ENCODE measurements at regions not wholly inside any gene's neighbourhood (a gene's known extent, or its start where the extent isn't known, plus 50 kb on each side); places are given as distances from the start of the nearest gene placed in this dataset.
A peak's percentile ranks its signal among the peaks of the same experiment; 100 is the strongest.
"Not testable (repeated sequence)": the region's sequence is repeated elsewhere in the genome, so short reads cannot be mapped to it uniquely, and the experiment has no call there.

DNA sequence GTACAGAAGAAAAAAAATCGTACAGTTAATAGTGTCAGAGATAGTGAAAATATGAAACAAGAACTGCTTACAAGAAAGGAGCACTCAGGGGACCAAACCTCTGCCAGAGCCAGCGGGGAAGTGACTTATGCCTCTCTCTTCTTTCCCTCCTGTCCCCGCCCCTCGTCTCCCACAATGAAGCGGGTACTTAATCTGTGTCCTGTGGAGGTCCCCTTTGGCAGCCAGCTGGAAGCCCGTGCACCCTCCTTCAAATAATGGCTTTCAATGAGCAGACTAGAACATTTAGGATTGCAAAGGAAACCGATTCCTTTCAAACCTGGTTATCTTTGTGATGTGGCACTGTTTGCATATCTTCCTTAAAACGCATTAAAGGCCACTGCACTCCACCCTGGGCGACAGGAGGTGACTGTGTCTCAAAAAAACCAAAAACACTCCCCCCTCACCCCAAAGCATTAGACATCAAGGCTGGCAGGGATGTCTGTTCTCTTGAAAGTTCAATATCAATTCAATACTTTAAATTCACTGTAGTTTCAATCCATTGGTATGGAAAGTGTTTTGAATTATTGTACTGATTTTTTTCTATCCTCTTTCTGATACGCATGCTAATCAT is 51.7 kb downstream of the PPIAL4C start:
- not testable (repeated sequence) for DNase-seq

DNA sequence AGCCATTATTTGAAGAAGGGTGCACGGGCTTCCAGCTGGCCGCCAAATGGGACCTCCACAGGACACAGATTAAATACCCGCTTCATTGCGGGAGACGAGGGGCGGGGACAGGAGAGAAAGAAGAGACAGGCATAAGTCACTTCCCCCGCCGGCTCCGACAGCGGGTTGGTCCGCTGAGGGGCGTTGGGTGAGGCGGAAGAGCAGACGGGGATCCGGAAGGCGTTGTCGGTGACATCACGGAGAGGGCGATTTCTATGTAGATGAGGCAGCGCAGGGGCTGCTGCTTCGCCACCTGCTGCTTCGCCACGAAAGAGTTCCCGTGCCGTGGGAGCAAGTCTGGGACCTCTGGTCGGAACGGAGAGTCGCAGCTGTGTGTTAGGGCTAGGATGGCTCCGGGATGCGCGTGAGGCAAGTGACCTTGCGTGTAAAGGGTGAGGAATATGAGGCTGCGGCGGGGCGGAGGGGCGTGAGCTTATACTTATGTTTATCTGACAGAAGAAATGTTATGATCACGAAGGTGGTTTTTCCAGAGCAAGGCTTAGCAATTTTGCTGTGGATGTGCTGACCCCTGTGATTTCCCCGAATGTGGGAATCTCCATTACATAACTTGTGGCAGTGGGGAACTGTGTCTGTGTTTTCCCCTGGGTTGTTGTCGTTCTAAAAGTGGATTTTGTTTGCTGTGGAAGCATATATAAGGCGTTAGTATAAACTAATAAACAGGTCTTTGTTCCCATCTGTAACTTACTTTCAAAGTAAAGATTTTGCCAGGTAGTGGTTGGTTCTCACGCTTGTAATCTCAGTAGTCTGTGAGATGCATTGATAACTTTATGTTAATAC is 52.9 kb downstream of the PPIAL4C start:
- DNase-seq: peak; percentile 84

DNA sequence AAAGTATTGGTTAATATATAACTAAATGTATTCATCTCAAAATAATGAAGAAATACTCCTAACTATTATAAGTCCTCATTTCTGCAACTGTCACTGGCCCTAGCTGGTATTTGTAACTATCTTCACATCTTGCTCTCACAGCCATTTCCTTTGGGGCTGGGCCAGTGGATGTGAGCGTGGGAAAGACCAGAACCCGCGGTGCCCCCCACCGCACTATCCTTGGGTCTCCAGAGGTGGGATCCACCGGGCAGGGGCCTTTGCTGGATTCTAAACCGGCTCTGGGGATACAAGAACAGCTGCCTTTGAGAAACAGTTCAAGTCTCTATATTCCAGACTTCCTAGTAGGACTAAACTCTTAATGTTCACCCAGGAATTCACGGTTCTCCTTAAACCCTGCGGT is 54.8 kb downstream of the PPIAL4C start:
- not testable (repeated sequence) for DNase-seq

DNA sequence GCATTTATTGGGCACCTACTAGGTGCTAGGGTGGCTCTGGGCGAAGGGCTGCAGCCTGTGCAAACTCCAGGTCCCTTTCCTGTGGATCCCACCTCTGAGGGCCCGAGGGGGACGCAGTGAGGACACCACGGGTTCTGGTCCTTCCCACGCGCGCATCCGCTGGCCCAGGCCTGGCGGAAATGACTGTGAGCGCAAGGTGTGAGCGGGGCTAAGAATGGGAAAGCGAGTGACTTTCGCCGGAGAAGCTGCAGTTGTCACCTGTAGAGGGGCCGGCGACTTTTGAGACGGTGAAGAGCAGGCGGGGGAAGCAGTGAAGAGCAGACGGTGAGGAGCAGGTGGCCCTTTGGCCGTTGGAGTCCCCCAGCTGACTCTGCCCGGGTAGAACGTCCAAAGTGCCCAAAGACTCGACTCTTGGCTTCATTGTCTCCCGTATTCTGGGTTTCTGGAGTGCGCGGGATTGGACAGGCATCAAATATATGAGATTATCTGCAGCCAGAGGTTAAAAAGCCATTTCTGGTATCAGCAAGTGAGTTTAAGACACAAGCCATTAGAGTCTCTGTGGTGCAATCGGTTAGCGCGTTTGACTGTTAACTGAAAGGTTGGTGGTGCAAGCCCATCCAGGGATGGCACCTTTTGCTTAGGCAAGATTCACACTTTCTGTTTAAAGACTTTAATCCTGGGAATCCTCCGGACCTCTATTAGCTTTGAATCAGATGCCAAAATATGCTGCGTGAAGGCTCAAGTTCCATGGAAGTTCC is 55.4 kb downstream of the PPIAL4C start:
- DNase-seq: not testable (repeated sequence)

DNA sequence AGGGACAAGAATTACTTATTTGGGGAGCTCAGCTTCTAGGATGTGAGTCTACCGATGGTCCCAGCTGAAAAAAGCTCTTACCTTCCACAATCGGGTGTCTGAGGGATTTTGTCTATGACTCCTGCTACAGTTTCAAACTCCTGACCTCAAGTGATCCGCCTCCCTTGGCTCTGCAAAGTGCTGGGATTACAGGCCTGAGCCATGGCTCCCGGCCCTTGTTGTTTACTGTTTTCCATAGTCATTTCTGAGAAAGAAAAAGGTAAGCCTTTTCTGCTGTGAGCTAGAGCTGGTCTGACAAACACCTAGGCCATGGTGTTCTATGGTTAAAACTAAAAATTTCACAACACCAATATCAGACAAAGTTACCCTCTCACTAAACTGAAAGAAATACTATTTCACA is 57.5 kb downstream of the PPIAL4C start:
- DNase-seq: not testable (repeated sequence)

DNA sequence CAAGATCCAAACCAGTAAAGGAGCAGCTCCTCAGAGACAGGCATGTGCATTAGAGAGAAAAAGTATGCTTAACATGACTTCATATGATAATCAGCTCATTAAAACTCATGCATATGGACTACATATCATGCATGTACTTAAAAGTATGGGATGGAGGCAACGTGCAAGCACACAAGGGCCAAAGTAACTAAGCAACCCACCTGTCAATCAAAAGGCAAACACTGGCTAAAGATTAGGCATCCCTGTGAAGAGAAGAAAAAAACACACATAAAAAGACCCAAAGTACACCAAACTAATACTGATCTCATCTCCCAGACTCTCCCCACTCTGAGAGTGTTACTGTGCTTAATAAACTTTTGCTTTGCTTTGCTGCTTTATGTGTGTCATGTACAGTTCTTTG is 61.2 kb downstream of the PPIAL4C start:
- DNase-seq: not testable (repeated sequence)

DNA sequence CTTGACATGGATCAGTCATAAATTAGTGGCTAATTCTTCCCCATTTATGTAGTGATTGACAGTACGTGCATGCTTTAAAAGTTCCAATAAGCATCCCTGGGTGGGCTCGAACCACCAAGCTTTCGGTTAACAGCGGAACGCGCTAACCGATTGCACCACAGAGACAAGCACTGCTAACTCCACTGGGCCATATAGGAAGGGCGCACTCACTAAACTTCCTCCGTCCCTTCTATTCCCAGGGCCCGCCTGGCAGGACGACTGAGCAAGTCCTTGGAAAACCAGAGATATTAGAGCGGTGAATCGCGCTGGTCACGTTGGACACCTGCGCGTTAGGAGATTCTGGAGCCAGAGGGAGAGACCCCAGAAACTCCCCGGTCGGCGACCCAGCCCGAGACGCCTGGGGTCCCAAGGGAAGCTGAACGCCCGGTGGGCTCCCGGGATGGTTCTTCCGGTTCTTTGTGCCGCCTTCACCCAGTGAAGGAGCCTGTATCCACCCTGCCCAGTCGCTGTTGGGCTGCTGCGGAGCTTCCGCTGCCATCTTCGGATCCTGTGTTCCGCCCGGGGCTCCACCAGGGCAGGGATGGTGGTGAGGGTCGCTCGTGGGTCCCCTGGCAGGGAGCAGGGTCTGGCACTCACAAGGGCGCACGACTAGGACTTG is 62.8 kb downstream of the PPIAL4C start:
- DNase-seq: not testable (repeated sequence)

DNA sequence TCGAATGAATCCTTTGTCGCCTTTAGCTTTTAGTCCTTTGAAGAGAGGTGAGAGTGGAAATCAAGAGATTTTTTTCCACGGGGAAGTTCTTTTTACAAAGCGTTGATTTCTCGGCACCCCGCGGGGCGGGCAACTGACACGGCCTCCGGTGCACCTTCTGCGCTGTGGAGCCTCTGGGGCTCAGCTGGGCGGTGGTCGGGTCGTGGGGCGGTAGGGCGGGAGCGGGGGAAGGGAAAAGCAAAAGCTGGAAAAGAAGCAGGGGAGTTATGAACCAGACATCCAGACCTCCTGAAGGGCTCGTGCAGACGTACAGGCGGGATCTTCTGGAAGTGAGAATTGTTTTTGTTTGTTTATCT is 63.3 kb downstream of the PPIAL4C start:
- DNase-seq: not testable (repeated sequence)

DNA sequence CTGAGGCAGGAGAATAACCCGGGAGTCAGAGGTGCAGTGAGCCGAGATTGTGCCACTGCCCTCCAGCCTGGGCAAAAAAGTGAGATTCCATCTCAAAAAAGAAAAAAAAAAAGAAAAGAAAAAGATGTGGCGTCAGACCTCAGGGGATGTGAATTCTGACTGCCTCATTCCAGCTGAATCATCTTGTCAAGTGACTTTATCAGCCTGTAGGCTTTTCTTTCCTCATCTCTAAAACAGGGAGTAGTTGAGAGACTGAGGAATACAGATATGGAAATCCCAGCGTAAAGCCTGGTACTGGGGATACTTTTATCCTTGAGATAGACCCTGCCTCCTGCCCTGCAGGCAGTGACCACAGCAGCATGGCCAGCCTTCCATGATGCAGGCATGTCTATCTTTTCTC is 74.1 kb downstream of the PPIAL4C start:
- not testable (repeated sequence) for DNase-seq

DNA sequence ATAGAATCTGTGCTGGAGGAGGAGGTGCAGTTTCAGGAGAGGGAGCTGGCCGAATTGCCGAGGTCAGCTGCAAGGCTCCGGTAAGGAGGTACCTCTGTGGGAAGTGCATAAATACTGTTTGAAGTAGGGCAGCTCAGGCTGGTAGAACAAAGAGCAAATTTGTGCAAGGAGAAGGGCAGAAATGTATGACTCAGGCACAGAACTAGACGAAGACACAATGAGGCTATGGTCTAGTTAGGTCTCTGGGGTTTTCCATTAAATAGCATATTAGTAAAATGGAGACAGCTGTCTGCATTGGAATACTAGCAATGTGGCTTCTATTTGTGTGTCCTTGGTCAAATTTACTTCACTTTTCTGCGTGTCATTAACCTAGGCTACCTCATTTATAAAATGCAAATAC is 74.5 kb downstream of the PPIAL4C start:
- DNase-seq: not testable (repeated sequence)

DNA sequence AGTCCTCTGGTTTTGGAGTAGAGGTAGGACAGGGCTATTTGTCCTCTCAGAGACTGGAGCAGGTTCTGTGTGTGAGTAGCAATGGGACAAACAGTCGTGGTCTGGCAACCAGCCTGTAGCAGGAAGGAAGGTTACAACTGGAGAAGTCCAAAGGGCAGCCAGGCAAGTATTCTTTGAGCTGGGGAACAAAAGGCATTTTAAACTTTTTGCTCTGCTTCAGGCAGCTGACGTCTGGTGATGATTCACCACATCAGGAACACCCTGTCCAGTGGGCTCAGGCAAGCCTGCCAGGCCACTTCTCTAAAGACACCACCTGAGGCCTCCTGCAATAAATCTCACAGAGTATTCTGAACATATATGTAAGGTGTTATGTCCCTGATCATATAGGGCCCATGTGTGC is 81.0 kb downstream of the PPIAL4C start:
- not testable (repeated sequence) for DNase-seq

DNA sequence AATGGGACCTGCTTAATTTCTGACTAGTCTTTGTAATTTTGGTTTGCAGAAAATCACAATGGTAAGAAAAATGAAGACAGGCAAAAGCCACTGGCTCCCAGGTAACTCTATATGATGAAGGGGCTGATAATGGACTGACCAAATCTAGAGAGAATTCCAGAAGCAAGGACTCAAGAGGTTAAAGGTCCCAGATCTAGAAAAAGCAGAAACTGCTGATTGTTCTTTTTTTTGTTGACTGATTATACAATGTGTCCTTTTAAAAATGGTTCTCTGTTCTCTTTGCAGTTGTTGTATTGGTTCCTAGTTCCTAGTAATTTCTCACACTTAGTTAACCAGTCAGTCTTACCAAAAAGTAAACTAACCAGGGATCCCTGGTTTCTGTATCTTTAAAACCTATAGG is 81.4 kb downstream of the PPIAL4C start:
- DNase-seq: not testable (repeated sequence)

DNA sequence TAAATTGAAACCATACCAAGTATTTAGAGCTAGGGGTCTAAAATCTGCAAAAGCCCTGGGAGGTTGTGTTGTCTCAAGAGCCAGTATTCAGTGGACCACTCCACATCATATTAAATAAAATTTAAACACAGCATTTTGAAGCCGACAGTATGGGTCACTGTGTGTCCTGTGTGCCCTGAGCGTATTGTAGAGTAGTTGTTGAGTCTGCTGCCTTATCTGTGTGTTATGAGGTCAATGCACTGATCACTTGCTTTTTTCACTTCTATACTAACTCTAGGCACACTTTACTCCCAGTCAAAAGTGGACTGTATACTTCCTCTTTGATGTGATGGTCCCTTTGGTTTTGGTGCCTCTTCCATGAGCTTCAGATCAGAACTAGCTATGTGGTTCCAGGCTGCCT is 81.9 kb downstream of the PPIAL4C start:
- not testable (repeated sequence) for DNase-seq

DNA sequence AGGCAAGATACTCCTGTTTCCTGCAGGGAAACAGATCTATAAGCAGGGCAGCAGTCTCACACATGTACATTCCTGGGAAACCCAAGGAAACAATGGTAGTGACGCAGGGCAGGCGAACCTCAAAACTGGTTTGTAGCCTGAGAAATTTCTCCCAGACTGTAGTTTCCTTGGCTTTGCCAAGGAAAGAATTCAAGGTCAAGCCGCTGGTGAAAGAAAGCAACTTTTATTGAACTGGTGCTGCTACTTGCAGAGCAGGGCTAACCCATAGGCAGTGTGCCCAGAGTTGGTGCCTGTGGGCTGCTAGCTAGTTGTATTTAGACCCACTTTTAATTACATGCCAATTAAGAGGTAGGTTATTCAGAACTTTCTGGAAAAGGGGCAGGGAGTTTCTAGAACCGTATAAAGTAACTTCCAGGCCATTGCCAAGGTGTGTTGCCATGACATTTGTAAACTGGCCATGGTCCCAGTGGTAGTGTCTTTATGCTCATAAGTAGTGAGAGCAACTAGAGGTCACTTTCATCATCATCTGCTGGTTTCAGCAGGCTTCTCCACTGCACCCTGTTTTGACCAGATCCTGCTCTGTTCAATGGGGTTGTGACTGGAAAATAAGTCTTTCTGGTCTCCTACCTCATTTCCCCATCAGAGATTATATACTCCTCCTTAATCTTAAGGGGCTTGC is 89.7 kb downstream of the PPIAL4C start:
- not testable (repeated sequence) for DNase-seq

DNA sequence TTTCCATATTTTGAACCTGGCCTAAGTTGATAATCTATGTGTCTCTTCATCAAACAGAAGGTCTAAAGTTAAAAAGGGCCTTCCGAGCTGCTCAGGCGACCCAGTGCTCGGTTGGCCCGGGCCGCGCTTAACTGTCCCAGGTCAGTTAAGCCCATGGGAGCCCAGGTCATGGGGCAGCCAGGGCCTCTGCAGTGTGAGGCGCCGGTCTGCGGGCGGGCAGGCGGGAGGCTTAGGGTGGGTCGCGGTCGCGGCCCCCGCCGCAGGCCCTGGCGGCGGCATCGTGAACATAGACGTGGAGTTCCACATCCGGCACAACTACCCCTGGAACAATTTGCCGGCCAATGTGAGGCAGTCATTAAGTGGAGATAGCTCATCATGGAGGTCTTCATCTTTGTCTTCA is 91.3 kb downstream of the PPIAL4C start:
- not testable (repeated sequence) for DNase-seq

DNA sequence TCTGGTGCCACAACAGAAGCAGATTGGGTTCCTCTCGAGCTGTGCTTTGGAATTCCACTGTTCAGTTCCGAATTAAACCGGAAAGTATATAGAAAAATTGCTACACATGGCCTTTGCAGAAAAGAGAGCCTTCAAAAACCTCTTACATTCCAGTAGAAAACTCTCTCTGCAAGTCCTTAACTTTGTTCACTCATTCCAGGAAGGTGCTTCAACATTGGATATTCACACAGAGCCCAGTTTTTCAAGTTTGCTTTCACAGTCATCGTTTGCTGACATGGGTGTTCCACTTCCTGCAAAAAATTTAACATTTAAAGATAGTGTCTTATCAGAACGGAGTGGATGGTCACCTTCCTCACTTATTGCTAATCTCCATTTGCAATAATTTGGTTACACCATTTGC is 93.7 kb downstream of the PPIAL4C start:
- DNase-seq: not testable (repeated sequence)

DNA sequence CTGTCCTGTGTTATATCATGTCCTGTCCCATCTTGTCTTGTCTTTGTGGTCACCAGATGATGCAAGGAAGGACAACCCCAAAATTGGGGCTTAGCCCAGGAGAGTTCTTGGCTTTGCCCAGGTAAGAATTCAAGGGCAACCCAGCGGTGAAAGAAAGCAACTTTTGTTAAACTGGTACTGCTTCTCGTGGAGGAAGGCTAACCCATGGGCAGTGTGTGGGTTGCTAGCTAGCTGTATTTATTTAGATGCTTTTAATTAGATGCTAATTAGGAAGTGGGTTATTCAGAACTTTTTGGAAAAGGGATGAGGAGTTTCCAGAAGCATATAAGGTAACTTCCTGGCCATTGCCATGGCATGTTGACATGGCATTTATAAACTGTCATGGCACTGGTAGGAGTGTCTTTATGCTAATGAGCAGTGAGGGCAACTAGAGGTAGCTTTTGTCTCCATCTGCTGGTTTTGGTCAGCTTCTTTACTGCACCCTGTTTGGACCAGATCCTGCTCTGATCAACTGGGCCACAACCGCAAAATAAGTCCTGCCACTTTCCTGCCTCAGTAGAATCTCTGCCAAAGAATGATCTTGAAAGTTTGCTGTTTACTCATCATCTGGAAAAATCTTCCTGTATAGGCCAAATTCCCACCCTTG is 95.8 kb upstream of the FCGR1A start:
- not testable (repeated sequence) for DNase-seq

DNA sequence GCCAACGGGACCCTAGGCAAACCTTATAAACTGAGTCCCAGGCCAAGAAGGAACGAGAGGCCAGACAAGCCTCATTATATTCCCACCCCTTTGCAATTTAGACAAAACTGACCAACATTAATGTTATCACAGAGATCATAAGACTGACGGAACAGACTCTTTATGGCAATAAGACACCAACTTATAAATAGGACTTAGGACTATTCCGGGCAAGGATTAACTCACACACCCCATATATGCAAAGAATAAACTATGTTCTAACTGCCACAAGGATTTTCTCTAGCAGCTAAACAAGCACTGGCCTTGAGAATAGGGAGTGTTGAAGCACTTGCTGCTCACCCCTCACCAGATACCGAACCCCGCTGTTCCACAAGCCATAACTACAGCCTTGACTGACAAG is 91.1 kb upstream of the FCGR1A start:
- not testable (repeated sequence) for DNase-seq

DNA sequence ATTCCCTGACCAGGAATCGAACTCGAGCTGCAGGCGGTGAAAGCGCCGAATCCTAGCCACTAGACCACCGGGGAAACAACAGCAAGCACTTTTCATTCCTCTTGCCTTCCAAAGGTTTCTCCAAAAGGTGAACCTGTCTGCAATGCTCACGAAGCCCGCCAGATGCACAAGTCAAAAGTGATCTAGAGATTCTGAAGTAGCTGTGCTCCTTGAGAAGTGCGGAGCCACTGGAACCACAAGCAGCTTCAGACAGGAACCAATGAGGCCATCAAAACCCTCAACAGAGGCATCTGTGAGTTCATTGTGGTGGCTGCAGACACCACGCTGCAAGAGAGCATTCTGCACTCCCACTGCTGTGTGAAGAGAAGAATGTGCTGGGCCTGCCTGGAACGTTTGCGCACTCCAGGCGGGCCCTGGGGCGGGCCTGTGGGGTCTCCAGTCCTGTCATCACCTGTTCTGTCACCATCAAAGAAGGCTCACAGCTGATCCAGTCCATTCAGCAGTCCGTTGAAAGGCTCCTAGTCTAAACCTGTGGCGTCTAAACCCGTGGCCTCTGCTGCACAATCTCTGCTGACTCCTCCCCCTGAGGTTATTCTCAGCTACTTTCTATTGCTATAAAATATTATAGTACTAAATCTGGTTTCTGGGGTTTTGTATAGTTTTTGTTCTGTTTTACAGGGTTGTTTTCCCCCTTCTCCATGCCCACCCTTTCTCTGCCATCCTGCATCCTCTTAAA is 89.5 kb upstream of the FCGR1A start:
- not testable (repeated sequence) for DNase-seq

DNA sequence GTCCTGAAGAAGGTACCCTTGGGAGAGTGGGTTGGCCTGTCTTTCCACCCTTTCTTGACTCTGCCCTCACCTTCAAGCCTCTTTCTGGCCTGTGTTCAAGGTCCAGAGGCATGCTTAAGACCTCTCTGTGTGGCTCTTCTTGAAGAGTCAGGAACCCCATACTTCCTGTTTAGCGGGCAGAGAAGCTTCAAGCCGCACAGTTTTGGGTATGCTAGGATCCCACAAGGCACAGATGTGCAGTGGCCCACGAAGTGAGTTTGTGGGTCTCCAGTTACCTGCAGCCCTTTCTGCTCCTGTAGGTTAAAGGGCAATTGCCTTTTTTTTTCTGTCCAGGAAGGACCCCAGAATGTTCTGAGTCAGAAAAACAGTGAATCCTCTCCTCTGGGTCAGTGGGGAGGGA is 87.4 kb upstream of the FCGR1A start:
- not testable (repeated sequence) for DNase-seq

DNA sequence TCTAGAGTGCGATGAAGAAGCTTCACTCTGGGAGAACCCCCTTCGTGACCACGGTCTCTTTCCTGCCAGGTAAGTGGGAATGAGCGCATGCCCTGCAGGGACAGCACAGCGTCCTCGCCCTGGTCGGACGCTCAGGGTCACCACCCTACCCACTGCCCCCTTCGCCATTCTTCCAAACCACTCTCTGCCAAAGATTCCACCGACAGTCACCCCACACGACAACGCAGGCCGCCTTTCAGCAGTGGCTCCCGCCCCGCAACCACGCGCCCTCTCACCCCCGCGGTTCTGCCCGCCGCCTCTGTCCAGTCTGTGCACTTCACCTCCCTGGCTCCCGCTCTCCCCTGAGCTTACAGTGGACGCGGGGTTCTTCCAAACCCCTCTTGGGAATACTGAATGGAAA is 82.3 kb upstream of the FCGR1A start:
- DNase-seq: not testable (repeated sequence)
